K562 (cell line): ENCODE measurements at regions not wholly inside any gene's neighbourhood (a gene's known extent, or its start where the extent isn't known, plus 50 kb on each side); places are given as distances from the start of the nearest gene placed in this dataset.

Experiments used
- BRF1 ChIP-seq: IDR thresholded peaks from 3 replicates; pipeline ENCODE4 v1.6.1; 2011; ENCODE audit warnings: borderline replicate concordance, mild to moderate bottlenecking; ENCODE audit not compliant: insufficient read length; ENCODE audit errors: extremely low read depth
- CHD7 ChIP-seq: fragments of 200-600 bp; sonication (generic); IDR thresholded peaks from one replicate; pipeline ENCODE4 v1.6.1; 2012; ENCODE audit warnings: mild to moderate bottlenecking, low read depth, low read length, inconsistent platforms
- HOXB6 ChIP-seq: fragments of 250-450 bp; sonication (Bioruptor Pico); IDR thresholded peaks from 2 replicates; pipeline ENCODE4 v1.5.1; 2022; ENCODE audit warnings: mild to moderate bottlenecking, borderline replicate concordance
- IRF2 ChIP-seq: sonication (generic); formaldehyde crosslinking; IDR thresholded peaks from 2 replicates; pipeline ENCODE4 v1.8.1; 2022; ENCODE audit warnings: mild to moderate bottlenecking, missing genetic modification reagents
- PURB ChIP-seq: sonication (generic); formaldehyde crosslinking; IDR thresholded peaks from 2 replicates; pipeline ENCODE4 v1.9.0; 2021; ENCODE audit warnings: low read depth, mild to moderate bottlenecking, missing genetic modification reagents
- REST ChIP-seq, 2 experiments: fragments of 450-650 bp; formaldehyde crosslinking in 1 of 2; IDR thresholded peaks; 2 replicates each; pipeline versions ENCODE4 v1.4.0 to v1.6.1; 2014 to 2020; ENCODE audit warnings: mild to moderate bottlenecking in 2 of 2, borderline replicate concordance in 1 of 2, low read depth in 1 of 2

- TF ChIP-seq CHD7 (peak; percentile 82), IRF2 (CRISPR knock-in tag) (no peak), REST (IDR thresholded peaks at IDR 0.05; ENCODE audit: borderline replicate concordance) (peak; percentile 3; the same call in 1 of the 2 replicates), REST (CRISPR knock-in tag; IDR thresholded peaks at IDR 0.05; ENCODE audit: low read depth) (peak; percentile 90), BRF1 (no peak), PURB (CRISPR knock-in tag) (no peak), HOXB6 (CRISPR knock-in tag) (peak; percentile 98)
Measured at GRCh38 chr6:27133281-27134227, 113.9 kb upstream of the PRSS16 start (continued).
